HEK293 (cell line): ENCODE measurements at regions not wholly inside any gene's neighbourhood (a gene's known extent, or its start where the extent isn't known, plus 50 kb on each side); places are given as distances from the start of the nearest gene placed in this dataset.

Experiments
- GLI4 ChIP-seq: fragments of 450-650 bp; formaldehyde crosslinking; IDR thresholded peaks from 2 replicates; pipeline ENCODE4 v1.5.1; 2016; ENCODE audit warnings: missing biosample characterization, missing genetic modification characterization
- TCF7L2 ChIP-seq: IDR thresholded peaks from 2 replicates; pipeline ENCODE4 v1.6.1; 2011; ENCODE audit warnings: low read depth, mild to moderate bottlenecking, inconsistent platforms, low read length, moderate library complexity, borderline replicate concordance
- YY1 ChIP-seq: fragments of 450-650 bp; formaldehyde crosslinking; IDR thresholded peaks from 2 replicates; pipeline ENCODE4 v1.5.1; 2018; ENCODE audit warnings: missing biosample characterization, missing genetic modification characterization
- ZNF133 ChIP-seq: fragments of 450-650 bp; formaldehyde crosslinking; IDR thresholded peaks from 2 replicates; pipeline ENCODE4 v1.5.1; 2016; ENCODE audit warnings: missing biosample characterization, missing genetic modification characterization
- ZNF138 ChIP-seq: fragments of 450-650 bp; formaldehyde crosslinking; IDR thresholded peaks from 2 replicates; pipeline ENCODE4 v1.5.1; 2016; ENCODE audit warnings: missing biosample characterization, missing genetic modification characterization, borderline replicate concordance
- ZNF19 ChIP-seq: fragments of 450-650 bp; formaldehyde crosslinking; IDR thresholded peaks from 2 replicates; pipeline ENCODE4; 2016; ENCODE audit warnings: missing biosample characterization, missing genetic modification characterization, low read depth
- ZNF416 ChIP-seq: fragments of 450-650 bp; formaldehyde crosslinking; IDR thresholded peaks from 2 replicates; pipeline ENCODE4 v1.5.1; 2016; ENCODE audit warnings: missing biosample characterization, missing genetic modification characterization
- ZNF473 ChIP-seq: fragments of 450-650 bp; formaldehyde crosslinking; IDR thresholded peaks from 2 replicates; pipeline ENCODE4 v1.5.1; 2017; ENCODE audit warnings: missing biosample characterization, missing genetic modification characterization
- ZNF843 ChIP-seq: fragments of 450-650 bp; formaldehyde crosslinking; IDR thresholded peaks from 2 replicates; pipeline ENCODE4 v1.5.1; 2016; ENCODE audit warnings: missing biosample characterization, missing genetic modification characterization
- TF ChIP-seq, protein P1 (sequence below): fragments of 450-650 bp; formaldehyde crosslinking; IDR thresholded peaks from 2 replicates; pipeline ENCODE4 v1.5.1; 2016; ENCODE audit warnings: missing biosample characterization, missing genetic modification characterization
- TF ChIP-seq, protein P2 (sequence below): fragments of 450-650 bp; formaldehyde crosslinking; IDR thresholded peaks from 2 replicates; pipeline ENCODE4 v1.5.1; 2016; ENCODE audit warnings: missing biosample characterization, missing genetic modification characterization
- TF ChIP-seq, protein P3 (sequence below): fragments of 450-650 bp; formaldehyde crosslinking; IDR thresholded peaks from 2 replicates; pipeline ENCODE4 v1.5.1; 2016; ENCODE audit warnings: missing biosample characterization, missing genetic modification characterization

DNA sequence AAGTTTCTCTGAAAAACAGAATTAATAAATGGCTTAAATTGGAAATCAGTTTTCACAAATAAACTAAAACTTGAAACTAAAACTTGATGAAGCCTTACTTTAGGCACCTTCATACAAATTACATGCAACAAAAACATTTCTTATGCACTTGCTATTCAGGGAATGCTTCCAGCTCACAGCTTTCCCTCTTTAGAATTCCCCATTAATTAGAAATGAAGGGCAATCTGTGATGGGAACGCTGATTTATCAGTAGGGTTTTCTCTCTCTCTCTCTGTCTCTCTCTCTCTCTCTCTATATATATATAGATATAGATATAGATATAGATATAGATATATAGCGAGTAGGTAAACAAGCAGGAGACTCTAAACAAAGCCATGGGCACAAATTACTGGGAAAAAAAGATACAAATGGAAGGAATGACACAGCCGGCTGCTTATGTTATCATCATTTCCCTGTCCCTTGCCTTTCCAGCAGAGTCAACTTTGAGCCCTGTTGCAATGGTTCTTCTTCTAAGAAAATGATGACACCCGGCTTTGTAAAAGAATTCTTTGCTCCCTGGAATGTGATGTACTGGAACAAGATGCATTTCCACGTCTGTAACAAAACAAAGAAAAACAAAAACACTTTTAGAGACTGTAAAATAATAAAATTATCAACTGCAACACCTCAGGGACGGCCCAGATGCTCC lies 1121.6 kb upstream of the TMEM132C start:
- TF ChIP-seq ZNF19 (tag by site-specific recombination), result no peak
- no peak for TF ChIP-seq ZNF133 (tag by site-specific recombination)
- TF ChIP-seq, protein P1, sequence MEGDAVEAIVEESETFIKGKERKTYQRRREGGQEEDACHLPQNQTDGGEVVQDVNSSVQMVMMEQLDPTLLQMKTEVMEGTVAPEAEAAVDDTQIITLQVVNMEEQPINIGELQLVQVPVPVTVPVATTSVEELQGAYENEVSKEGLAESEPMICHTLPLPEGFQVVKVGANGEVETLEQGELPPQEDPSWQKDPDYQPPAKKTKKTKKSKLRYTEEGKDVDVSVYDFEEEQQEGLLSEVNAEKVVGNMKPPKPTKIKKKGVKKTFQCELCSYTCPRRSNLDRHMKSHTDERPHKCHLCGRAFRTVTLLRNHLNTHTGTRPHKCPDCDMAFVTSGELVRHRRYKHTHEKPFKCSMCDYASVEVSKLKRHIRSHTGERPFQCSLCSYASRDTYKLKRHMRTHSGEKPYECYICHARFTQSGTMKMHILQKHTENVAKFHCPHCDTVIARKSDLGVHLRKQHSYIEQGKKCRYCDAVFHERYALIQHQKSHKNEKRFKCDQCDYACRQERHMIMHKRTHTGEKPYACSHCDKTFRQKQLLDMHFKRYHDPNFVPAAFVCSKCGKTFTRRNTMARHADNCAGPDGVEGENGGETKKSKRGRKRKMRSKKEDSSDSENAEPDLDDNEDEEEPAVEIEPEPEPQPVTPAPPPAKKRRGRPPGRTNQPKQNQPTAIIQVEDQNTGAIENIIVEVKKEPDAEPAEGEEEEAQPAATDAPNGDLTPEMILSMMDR (tag by site-specific recombination), result no peak
- TF ChIP-seq ZNF473, result no peak
- no peak for TF ChIP-seq TCF7L2
- TF ChIP-seq, protein P2, sequence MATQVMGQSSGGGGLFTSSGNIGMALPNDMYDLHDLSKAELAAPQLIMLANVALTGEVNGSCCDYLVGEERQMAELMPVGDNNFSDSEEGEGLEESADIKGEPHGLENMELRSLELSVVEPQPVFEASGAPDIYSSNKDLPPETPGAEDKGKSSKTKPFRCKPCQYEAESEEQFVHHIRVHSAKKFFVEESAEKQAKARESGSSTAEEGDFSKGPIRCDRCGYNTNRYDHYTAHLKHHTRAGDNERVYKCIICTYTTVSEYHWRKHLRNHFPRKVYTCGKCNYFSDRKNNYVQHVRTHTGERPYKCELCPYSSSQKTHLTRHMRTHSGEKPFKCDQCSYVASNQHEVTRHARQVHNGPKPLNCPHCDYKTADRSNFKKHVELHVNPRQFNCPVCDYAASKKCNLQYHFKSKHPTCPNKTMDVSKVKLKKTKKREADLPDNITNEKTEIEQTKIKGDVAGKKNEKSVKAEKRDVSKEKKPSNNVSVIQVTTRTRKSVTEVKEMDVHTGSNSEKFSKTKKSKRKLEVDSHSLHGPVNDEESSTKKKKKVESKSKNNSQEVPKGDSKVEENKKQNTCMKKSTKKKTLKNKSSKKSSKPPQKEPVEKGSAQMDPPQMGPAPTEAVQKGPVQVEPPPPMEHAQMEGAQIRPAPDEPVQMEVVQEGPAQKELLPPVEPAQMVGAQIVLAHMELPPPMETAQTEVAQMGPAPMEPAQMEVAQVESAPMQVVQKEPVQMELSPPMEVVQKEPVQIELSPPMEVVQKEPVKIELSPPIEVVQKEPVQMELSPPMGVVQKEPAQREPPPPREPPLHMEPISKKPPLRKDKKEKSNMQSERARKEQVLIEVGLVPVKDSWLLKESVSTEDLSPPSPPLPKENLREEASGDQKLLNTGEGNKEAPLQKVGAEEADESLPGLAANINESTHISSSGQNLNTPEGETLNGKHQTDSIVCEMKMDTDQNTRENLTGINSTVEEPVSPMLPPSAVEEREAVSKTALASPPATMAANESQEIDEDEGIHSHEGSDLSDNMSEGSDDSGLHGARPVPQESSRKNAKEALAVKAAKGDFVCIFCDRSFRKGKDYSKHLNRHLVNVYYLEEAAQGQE (tag by site-specific recombination), result no peak
- no peak for TF ChIP-seq YY1 (tag by site-specific recombination)
- TF ChIP-seq ZNF843 (tag by site-specific recombination), result no peak
- TF ChIP-seq, protein P3, sequence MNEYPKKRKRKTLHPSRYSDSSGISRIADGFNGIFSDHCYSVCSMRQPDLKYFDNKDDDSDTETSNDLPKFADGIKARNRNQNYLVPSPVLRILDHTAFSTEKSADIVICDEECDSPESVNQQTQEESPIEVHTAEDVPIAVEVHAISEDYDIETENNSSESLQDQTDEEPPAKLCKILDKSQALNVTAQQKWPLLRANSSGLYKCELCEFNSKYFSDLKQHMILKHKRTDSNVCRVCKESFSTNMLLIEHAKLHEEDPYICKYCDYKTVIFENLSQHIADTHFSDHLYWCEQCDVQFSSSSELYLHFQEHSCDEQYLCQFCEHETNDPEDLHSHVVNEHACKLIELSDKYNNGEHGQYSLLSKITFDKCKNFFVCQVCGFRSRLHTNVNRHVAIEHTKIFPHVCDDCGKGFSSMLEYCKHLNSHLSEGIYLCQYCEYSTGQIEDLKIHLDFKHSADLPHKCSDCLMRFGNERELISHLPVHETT (tag by site-specific recombination), result no peak
- TF ChIP-seq GLI4 (tag by site-specific recombination), result no peak
- TF ChIP-seq ZNF416 (tag by site-specific recombination), result no peak
- no peak for TF ChIP-seq ZNF138 (tag by site-specific recombination)
